GM12878 (cell line): ENCODE measurements at regions not wholly inside any gene's neighbourhood (a gene's known extent, or its start where the extent isn't known, plus 50 kb on each side); places are given as distances from the start of the nearest gene placed in this dataset.

ENCODE experiments used
- ATAC-seq: fragments of 200-7000 bp; cut with Tn5 transposase; 3 replicates; pipeline ENCODE4 v1.9.1; 2020; ENCODE audit warnings: mild to moderate bottlenecking, moderate library complexity
- BruUV-seq: library from RNA; stranded (reverse); fragments of 400-500 nt; replicated peaks from 2 replicates; lab custom pipeline; 2021; lab: Mats Ljungman, UMichigan
- CTCF ChIA-PET: fragments of 300-600 bp; sonication (Branson Sonifier 250); formaldehyde crosslinking; extraction: SDS; loops from one replicate; lab custom pipeline; 2021; ENCODE audit warnings: inconsistent platforms; lab: Yijun Ruan, JAX
- POLR2A ChIA-PET: fragments of 350-600 bp; formaldehyde crosslinking; extraction: SDS; loops from one replicate; lab custom pipeline; 2021; ENCODE audit warnings: inconsistent platforms; lab: Charles Lee
- RAD21 ChIA-PET: fragments of 300-600 bp; sonication (Branson Sonifier 250); formaldehyde crosslinking; loops from one replicate; lab custom pipeline; 2023; ENCODE audit warnings: antibody characterized with exemption; ENCODE audit not compliant: unreplicated experiment; lab: Charles Lee
- SMC1A ChIA-PET: fragments of 300-600 bp; sonication (Branson Sonifier 250); formaldehyde crosslinking; loops from one replicate; lab custom pipeline; 2023; ENCODE audit not compliant: unreplicated experiment, uncharacterized antibody; lab: Charles Lee
- DNase-seq: peaks from one replicate; pipeline ENCODE4 v3.0.0-alpha.2; 2011; ENCODE audit warnings: low read depth, low spot score
- FAIRE-seq: peaks from 3 replicates; lab custom pipeline; 2011; peaks lifted over from hg19 to GRCh38; lab: Jason Lieb, UNC
- H2AFZ ChIP-seq: 2 replicates; pipeline ENCODE4 v1.6.0; 2011; ENCODE audit warnings: low read depth, low read length, control low read depth; ENCODE audit not compliant: control insufficient read depth
- H3K27ac ChIP-seq: 2 replicates; pipeline ENCODE4 v1.5.1; 2011; ENCODE audit warnings: control low read depth; ENCODE audit not compliant: control insufficient read depth, insufficient read depth
- H3K27me3 ChIP-seq, 2 experiments: replicated peaks in 1 of 2; 2 replicates each; pipeline versions ENCODE4 v1.6.0 to v1.6.1; 2011; ENCODE audit warnings: low read length in 1 of 2; ENCODE audit not compliant: control insufficient read depth in 2 of 2, insufficient read depth in 2 of 2
- H3K36me3 ChIP-seq, 2 experiments: 2 replicates each; pipeline ENCODE4 v1.5.1; 2011; ENCODE audit warnings: low read length in 1 of 2; ENCODE audit not compliant: control insufficient read depth in 2 of 2, insufficient read depth in 2 of 2
- H3K4me1 ChIP-seq: 2 replicates; pipeline ENCODE4 v1.6.1; 2011; ENCODE audit warnings: mild to moderate bottlenecking, low read length, moderate library complexity, mixed read lengths; ENCODE audit not compliant: control insufficient read depth, insufficient read depth
- H3K4me2 ChIP-seq: 2 replicates; pipeline ENCODE4 v1.6.0; 2011; ENCODE audit warnings: control low read depth; ENCODE audit not compliant: control insufficient read depth, insufficient read depth
- H3K4me3 ChIP-seq: fragments of 200-600 bp; sonication (generic); 2 replicates; pipeline ENCODE4 v1.5.1; 2016
- H3K79me2 ChIP-seq: 2 replicates; pipeline ENCODE4 v1.6.0; 2011; ENCODE audit warnings: low read length; ENCODE audit not compliant: control insufficient read depth, insufficient read depth
- H3K9ac ChIP-seq: 2 replicates; pipeline ENCODE4 v1.8.0; 2011; ENCODE audit warnings: low read length, control low read depth, mixed read lengths; ENCODE audit not compliant: control insufficient read depth, insufficient read depth
- H3K9me3 ChIP-seq: replicated peaks from 3 replicates; pipeline ENCODE4 v1.5.1; 2011; ENCODE audit warnings: mild to moderate bottlenecking, low read length; ENCODE audit not compliant: control insufficient read depth, insufficient read depth
- H4K20me1 ChIP-seq: 2 replicates; pipeline ENCODE4 v1.6.0; 2011; ENCODE audit not compliant: control insufficient read depth, insufficient read depth
- CREM ChIP-seq: IDR thresholded peaks from 2 replicates; pipeline ENCODE4 v1.6.1; 2014; ENCODE audit warnings: antibody characterized with exemption, low read depth
- HDGF ChIP-seq: fragments of 450-650 bp; IDR thresholded peaks from 2 replicates; pipeline ENCODE4 v1.6.1; 2016; ENCODE audit warnings: antibody characterized with exemption
- NRF1 ChIP-seq: conservative IDR thresholded peaks from 2 replicates; pipeline ENCODE4 v1.6.1; 2011; ENCODE audit warnings: mild to moderate bottlenecking, low read depth, low read length, improper control_type of control experiment
- SPI1 ChIP-seq: IDR thresholded peaks from 2 replicates; pipeline ENCODE4 v1.6.1; 2011; ENCODE audit warnings: low read depth, mild to moderate bottlenecking, low read length, moderate library complexity, borderline replicate concordance; ENCODE audit not compliant: insufficient read depth
- SUPT20H ChIP-seq: IDR thresholded peaks from 2 replicates; pipeline ENCODE4 v1.6.1; 2011; ENCODE audit warnings: low read depth, mild to moderate bottlenecking, low read length, moderate library complexity, borderline replicate concordance; ENCODE audit not compliant: control insufficient read depth
- TARDBP ChIP-seq: IDR thresholded peaks from 2 replicates; pipeline ENCODE4 v1.6.1; 2016; ENCODE audit warnings: borderline replicate concordance
- WGBS: methylation state at CpG from one replicate; pipeline ENCODE4 v1.1.6; 2016; ENCODE audit warnings: low lambda C conversion rate; ENCODE audit not compliant: insufficient replicate concordance, insufficient coverage; ENCODE audit errors: missing lambda C conversion rate; 5-methylcytosine and 5-hydroxymethylcytosine counted together
- in situ Hi-C: fragments of 300-500 bp; cut with MboI; formaldehyde crosslinking; loops from 9 replicates; pipeline ENCODE4 v1.14.3; 2018; ENCODE audit warnings: mixed read lengths
- intact Hi-C: fragments of 100-400 bp; cut with micrococcal nuclease; formaldehyde crosslinking; loops from one replicate; pipeline ENCODE4 v1.14.2; 2022; ENCODE audit not compliant: unreplicated experiment
- TF ChIP-seq, protein P1 (sequence below): fragments of 450-650 bp; IDR thresholded peaks from 2 replicates; pipeline ENCODE4 v1.6.1; 2018; ENCODE audit warnings: borderline replicate concordance, mild to moderate bottlenecking; ENCODE audit not compliant: partially characterized antibody

DNA sequence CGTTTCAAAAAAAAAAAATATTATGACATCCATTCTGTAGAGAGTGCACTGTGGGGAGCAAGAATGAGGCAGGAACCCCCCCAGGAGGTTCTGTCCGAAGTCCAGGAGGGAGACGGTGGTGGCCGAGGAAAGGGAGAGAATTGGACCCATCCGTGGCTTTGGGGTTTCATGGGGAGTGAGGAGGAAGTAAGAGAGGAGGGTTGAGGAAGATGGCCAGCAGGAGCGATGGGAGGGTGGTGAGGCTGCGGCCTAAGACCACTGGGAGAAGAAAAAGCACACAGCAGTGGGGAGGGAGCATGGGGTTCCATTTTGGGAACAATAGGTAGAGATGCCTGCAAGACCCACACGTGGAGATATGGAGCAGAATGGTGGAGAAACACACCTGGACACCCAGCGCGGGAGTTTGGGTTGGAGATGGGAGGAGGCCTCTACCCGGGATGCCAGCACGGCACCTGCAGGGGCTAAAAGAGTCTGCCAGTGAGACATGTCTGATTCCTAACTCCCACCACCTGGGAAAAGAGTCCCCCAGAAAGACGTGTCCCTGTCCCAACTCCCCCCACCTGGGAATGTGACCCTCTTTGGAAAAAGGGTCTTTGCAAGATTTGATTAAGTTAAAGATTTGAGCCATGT, 72.5 kb upstream of the SHANK2 start:
- Histone ChIP-seq H3K36me3 (no peaks in the 10 kb centered on the region), H4K20me1 (no peaks in the 10 kb centered on the region), H3K4me3 (no peak overlapping the region), H2AFZ (no peak overlapping the region), H3K9ac (no peak overlapping the region), H3K9me3 (no peaks in the 10 kb centered on the region; the same call in 2 of the 3 replicates), H3K27ac (no peak overlapping the region), H3K79me2 (no peaks in the 10 kb centered on the region)
- WGBS: 34% methylated on average over 13 of the region's 13 CpGs
- SMC1A ChIA-PET: no interaction called here
- no peak for TF ChIP-seq HDGF
- TF ChIP-seq CREM: no peak
- TF ChIP-seq SUPT20H: no peak
- TF ChIP-seq SPI1: no peak
- TF ChIP-seq NRF1: no peak
- TF ChIP-seq, protein P1, sequence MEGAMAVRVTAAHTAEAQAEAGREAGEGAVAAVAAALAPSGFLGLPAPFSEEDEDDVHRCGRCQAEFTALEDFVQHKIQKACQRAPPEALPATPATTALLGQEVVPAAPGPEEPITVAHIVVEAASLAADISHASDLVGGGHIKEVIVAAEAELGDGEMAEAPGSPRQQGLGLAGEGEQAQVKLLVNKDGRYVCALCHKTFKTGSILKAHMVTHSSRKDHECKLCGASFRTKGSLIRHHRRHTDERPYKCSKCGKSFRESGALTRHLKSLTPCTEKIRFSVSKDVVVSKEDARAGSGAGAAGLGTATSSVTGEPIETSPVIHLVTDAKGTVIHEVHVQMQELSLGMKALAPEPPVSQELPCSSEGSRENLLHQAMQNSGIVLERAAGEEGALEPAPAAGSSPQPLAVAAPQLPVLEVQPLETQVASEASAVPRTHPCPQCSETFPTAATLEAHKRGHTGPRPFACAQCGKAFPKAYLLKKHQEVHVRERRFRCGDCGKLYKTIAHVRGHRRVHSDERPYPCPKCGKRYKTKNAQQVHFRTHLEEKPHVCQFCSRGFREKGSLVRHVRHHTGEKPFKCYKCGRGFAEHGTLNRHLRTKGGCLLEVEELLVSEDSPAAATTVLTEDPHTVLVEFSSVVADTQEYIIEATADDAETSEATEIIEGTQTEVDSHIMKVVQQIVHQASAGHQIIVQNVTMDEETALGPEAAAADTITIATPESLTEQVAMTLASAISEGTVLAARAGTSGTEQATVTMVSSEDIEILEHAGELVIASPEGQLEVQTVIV: no peak
- TF ChIP-seq TARDBP: no peak
- TF ChIP-seq, all 136 proteins: peak for 0
- ATAC-seq: no peak
- DNase-seq: no peak
- CTCF ChIA-PET: no interaction called here
- POLR2A ChIA-PET: no interaction called here
- in situ Hi-C loops (no loop called here), intact Hi-C loops (no loop called here)
- FAIRE-seq: no peak
- Histone ChIP-seq H3K4me2 (no peak overlapping the region), H3K27me3 (no peaks in the 10 kb centered on the region; a peak in 1 of 4 replicates), H3K4me1 (no peaks in the 10 kb centered on the region)
- no TSS peak for BruUV-seq
- RAD21 ChIA-PET: no interaction called here
